H1 (cell line): ENCODE measurements at regions not wholly inside any gene's neighbourhood (a gene's known extent, or its start where the extent isn't known, plus 50 kb on each side); places are given as distances from the start of the nearest gene placed in this dataset.

ENCODE experiments used
- CTCF ChIA-PET: fragments of 300-600 bp; sonication (Branson Sonifier 250); formaldehyde crosslinking; loops from one replicate; lab custom pipeline; 2021; ENCODE audit not compliant: partially characterized antibody; lab: Charles Lee
- POLR2A ChIA-PET: fragments of 300-600 bp; sonication (Branson Sonifier 250); formaldehyde crosslinking; loops from one replicate; lab custom pipeline; 2021; ENCODE audit warnings: inconsistent platforms; ENCODE audit not compliant: partially characterized antibody; lab: Charles Lee
- DNase-seq, 2 experiments: peaks; one replicate each; pipeline versions ENCODE4 v3.0.0 to v3.0.0-alpha.2; 2010 to 2022; ENCODE audit warnings: low spot score in 2 of 2, low read depth in 1 of 2, mixed read lengths in 1 of 2
- FAIRE-seq: peaks from 2 replicates; lab custom pipeline; 2011; peaks lifted over from hg19 to GRCh38; lab: Jason Lieb, UNC
- H2AFZ ChIP-seq: 2 replicates; pipeline ENCODE4 v1.8.1; 2012; ENCODE audit warnings: low read length, inconsistent platforms
- H2AK5ac ChIP-seq: 2 replicates; pipeline ENCODE4 v1.6.1; 2013; ENCODE audit warnings: low read depth, low read length
- H2BK120ac ChIP-seq: replicated peaks from 2 replicates; pipeline ENCODE3; 2013; ENCODE audit warnings: low read depth, low read length, inconsistent platforms
- H2BK12ac ChIP-seq: 2 replicates; pipeline ENCODE4 v1.6.1; 2013; ENCODE audit warnings: low read depth, low read length
- H2BK15ac ChIP-seq: 2 replicates; pipeline ENCODE4 v1.6.1; 2013; ENCODE audit warnings: low read length
- H2BK20ac ChIP-seq: 2 replicates; pipeline ENCODE4 v1.6.1; 2013; ENCODE audit warnings: low read length
- H2BK5ac ChIP-seq: 2 replicates; pipeline ENCODE4 v1.6.1; 2013; ENCODE audit warnings: low read depth, low read length
- H3K14ac ChIP-seq: 2 replicates; pipeline ENCODE4 v1.6.1; 2013; ENCODE audit warnings: inconsistent platforms; ENCODE audit not compliant: insufficient read length
- H3K18ac ChIP-seq: 2 replicates; pipeline ENCODE4 v1.6.1; 2013; ENCODE audit warnings: low read length; ENCODE audit errors: extremely low read depth
- H3K23ac ChIP-seq: 2 replicates; pipeline ENCODE4 v1.6.1; 2013; ENCODE audit warnings: inconsistent platforms; ENCODE audit not compliant: insufficient read length
- H3K23me2 ChIP-seq: 2 replicates; pipeline ENCODE4 v1.6.1; 2013; ENCODE audit warnings: low read depth, low read length
- H3K27ac ChIP-seq: 2 replicates; pipeline ENCODE4 v1.6.1; 2011; ENCODE audit warnings: low read depth, low read length, inconsistent platforms
- H3K27me3 ChIP-seq, 4 experiments: replicated peaks in 1 of 4; 1 replicate in 1 of 4; 2 replicates in 3 of 4; pipeline versions ENCODE4 v1.6.1 to v1.8.1; 2011 to 2013; ENCODE audit warnings: low read length in 3 of 4, mild to moderate bottlenecking in 3 of 4, inconsistent platforms in 2 of 4, mixed read lengths in 2 of 4, moderate library complexity in 1 of 4; ENCODE audit not compliant: control insufficient read depth in 3 of 4, insufficient read depth in 3 of 4; ENCODE audit errors: extremely low read depth in 1 of 4
- H3K36me3 ChIP-seq, 4 experiments: 2 replicates each; pipeline versions ENCODE4 v1.6.1 to v1.8.1; 2011 to 2013; ENCODE audit warnings: mild to moderate bottlenecking in 4 of 4, low read length in 3 of 4, moderate library complexity in 2 of 4, control low read depth in 1 of 4, inconsistent platforms in 1 of 4; ENCODE audit not compliant: insufficient read depth in 4 of 4, control insufficient read depth in 2 of 4
- H3K4ac ChIP-seq: replicated peaks from 2 replicates; pipeline ENCODE3; 2013; ENCODE audit warnings: low read length, low read depth, mixed read lengths, inconsistent platforms; ENCODE audit not compliant: insufficient read length
- H3K4me1 ChIP-seq, 4 experiments: replicated peaks in 1 of 4; 1 replicate in 1 of 4; 2 replicates in 3 of 4; pipeline versions ENCODE4 v1.6.1 to v1.8.1; 2011 to 2013; ENCODE audit warnings: low read length in 3 of 4, inconsistent platforms in 2 of 4, mixed read lengths in 1 of 4; ENCODE audit not compliant: insufficient read depth in 4 of 4, control insufficient read depth in 3 of 4
- H3K4me2 ChIP-seq, 2 experiments: 2 replicates each; pipeline versions ENCODE4 v1.6.1 to v1.8.1; 2011 to 2013; ENCODE audit warnings: low read depth in 2 of 2, low read length in 2 of 2, control low read depth in 1 of 2, inconsistent platforms in 1 of 2, mild to moderate bottlenecking in 1 of 2; ENCODE audit not compliant: insufficient read depth in 1 of 2
- H3K4me3 ChIP-seq, 4 experiments: fragments of 200-600, 300-600 bp in 1 of 4; sonication (generic), shearing (Covaris generic), sonication (Bioruptor Twin) in 1 of 4; 2 replicates each; pipeline versions ENCODE4 v1.5.1 to v1.8.1; 2011 to 2016; ENCODE audit warnings: low read length in 4 of 4, low read depth in 3 of 4, control low read depth in 2 of 4, inconsistent platforms in 2 of 4, mild to moderate bottlenecking in 2 of 4, mixed read lengths in 1 of 4, moderate library complexity in 1 of 4; ENCODE audit not compliant: insufficient read depth in 2 of 4; ENCODE audit errors: extremely low read depth in 1 of 4
- H3K56ac ChIP-seq: replicated peaks from 2 replicates; pipeline ENCODE3; 2013; ENCODE audit warnings: low read depth, mild to moderate bottlenecking, mixed read lengths, low read length, inconsistent platforms; ENCODE audit not compliant: insufficient read length
- H3K79me1 ChIP-seq: 2 replicates; pipeline ENCODE4 v1.6.1; 2013; ENCODE audit warnings: low read depth, low read length, control low read depth
- H3K79me2 ChIP-seq, 2 experiments: 2 replicates each; pipeline versions ENCODE4 v1.6.1 to v1.8.1; 2012 to 2013; ENCODE audit warnings: low read length in 2 of 2, mild to moderate bottlenecking in 2 of 2, inconsistent platforms in 1 of 2; ENCODE audit not compliant: insufficient read depth in 2 of 2, control insufficient read depth in 1 of 2
- H3K9ac ChIP-seq, 4 experiments: replicated peaks in 1 of 4; 1 replicate in 1 of 4; 2 replicates in 3 of 4; pipeline versions ENCODE4 v1.6.1 to v1.8.1; 2011 to 2013; ENCODE audit warnings: low read depth in 3 of 4, low read length in 3 of 4, control low read depth in 2 of 4, mild to moderate bottlenecking in 2 of 4, moderate library complexity in 2 of 4, inconsistent platforms in 1 of 4; ENCODE audit errors: extremely low read depth in 1 of 4
- H3K9me3 ChIP-seq, 2 experiments: 2 replicates each; pipeline versions ENCODE4 v1.6.1 to v1.8.1; 2012 to 2013; ENCODE audit warnings: mild to moderate bottlenecking in 2 of 2, moderate library complexity in 2 of 2, control low read depth in 1 of 2, inconsistent platforms in 1 of 2, low read depth in 1 of 2, low read length in 1 of 2, mixed read lengths in 1 of 2; ENCODE audit not compliant: insufficient read depth in 2 of 2
- H4K20me1 ChIP-seq, 2 experiments: replicated peaks in 1 of 2; 2 replicates each; pipeline versions ENCODE3 to v1.8.1; 2011 to 2013; ENCODE audit warnings: inconsistent platforms in 2 of 2, low read length in 2 of 2, mild to moderate bottlenecking in 1 of 2; ENCODE audit not compliant: insufficient read depth in 2 of 2, control insufficient read depth in 1 of 2
- H4K5ac ChIP-seq: 2 replicates; pipeline ENCODE4 v1.6.1; 2013; ENCODE audit warnings: low read length, low read depth, mixed read lengths, inconsistent platforms; ENCODE audit not compliant: insufficient read length
- H4K8ac ChIP-seq: 2 replicates; pipeline ENCODE4 v1.8.0; 2013; ENCODE audit warnings: mild to moderate bottlenecking, moderate library complexity, low read length, inconsistent platforms; ENCODE audit not compliant: insufficient read depth; ENCODE audit errors: extremely low read depth
- H4K91ac ChIP-seq: replicated peaks from 2 replicates; pipeline ENCODE3; 2013; ENCODE audit warnings: low read length, mixed read lengths, inconsistent platforms; ENCODE audit not compliant: insufficient read length
- CTCF ChIP-seq, 3 experiments: IDR thresholded peaks; 1 replicate in 2 of 3; 2 replicates in 1 of 3; pipeline versions ENCODE4 v1.5.1 to v1.6.1; 2011; ENCODE audit warnings: low read length in 3 of 3, mild to moderate bottlenecking in 3 of 3, inconsistent platforms in 2 of 3, low read depth in 1 of 3, moderate library complexity in 1 of 3; ENCODE audit not compliant: insufficient read depth in 1 of 3; ENCODE audit errors: control extremely low read depth in 1 of 3
- JUN ChIP-seq: IDR thresholded peaks from 2 replicates; pipeline ENCODE4 v1.6.1; 2011; ENCODE audit warnings: low read depth, mild to moderate bottlenecking, improper control_type of control experiment, low read length
- RAD21 ChIP-seq, 2 experiments: IDR thresholded peaks in 1 of 2; conservative IDR thresholded peaks in 1 of 2; 2 replicates each; pipeline ENCODE4 v1.6.1; 2011; ENCODE audit warnings: low read depth in 2 of 2, low read length in 2 of 2, improper control_type of control experiment in 1 of 2, inconsistent platforms in 1 of 2, mild to moderate bottlenecking in 1 of 2, moderate library complexity in 1 of 2
- WGBS, 2 experiments: shearing (Covaris generic) in 1 of 2; methylation state at CpG; one replicate each; pipeline versions ENCODE4 v1.1.6 to v1.1.7; 2013 to 2015; ENCODE audit warnings: low lambda C conversion rate in 2 of 2, mixed read lengths in 2 of 2, inconsistent platforms in 1 of 2, low coverage in 1 of 2, missing lambda C conversion rate in 1 of 2; ENCODE audit not compliant: insufficient replicate concordance in 2 of 2, insufficient coverage in 1 of 2, insufficient read length in 1 of 2; ENCODE audit errors: extremely low coverage in 1 of 2, missing lambda C conversion rate in 1 of 2; 5-methylcytosine and 5-hydroxymethylcytosine counted together

- Histone ChIP-seq H4K91ac (no peak overlapping the region), H4K8ac (no peak overlapping the region), H3K56ac (no peak overlapping the region), H3K36me3 (no peaks in the 10 kb centered on the region), H3K14ac (no peak overlapping the region), H3K18ac (no peak overlapping the region), H2AK5ac (no peak overlapping the region), H2BK5ac (no peak overlapping the region), H3K27ac (no peak overlapping the region), H3K9ac (no peak overlapping the region), H2BK20ac (no peak overlapping the region), H2BK15ac (no peak overlapping the region), H2AFZ (0 out of 2 replicates have a peak overlapping the region, but pooled peaks have one; percentile 55), H2BK12ac (no peak overlapping the region), H3K23ac (no peak overlapping the region), H4K20me1 (no peaks in the 10 kb centered on the region), H3K27me3 (no peaks in the 10 kb centered on the region), H4K5ac (no peak overlapping the region), H2BK120ac (no peak overlapping the region), H3K4me3 (no peak overlapping the region), H3K4ac (no peak overlapping the region), H3K79me2 (no peaks in the 10 kb centered on the region), H3K4me2 (no peak overlapping the region), H3K4me1 (peaks cover 0 to 4% (median 2%) of the 10 kb centered on the region in 4 experiments; a peak in 3 of 7 replicates), H3K79me1 (no peaks in the 10 kb centered on the region), H3K23me2 (no peaks in the 10 kb centered on the region), H3K9me3 (no peaks in the 10 kb centered on the region)
- 74% methylated on average over 6 of the region's 6 CpGs; no CpG with 5 or more reads in 1 of the 2 experiments for WGBS, 2 experiments
- ChIA-PET CTCF (interaction anchor here (0.6 to 3.5 kb wide), 22 partner anchors 10 to 651 kb away, joined by 3 to 25 read pairs (median 3); no protein-coding TSS in a partner anchor), POLR2A (no interaction called here)
- DNase-seq (no peak), FAIRE-seq (no peak)
- TF ChIP-seq RAD21 (IDR thresholded peaks at IDR 0.05 in 1 of 2, conservative IDR thresholded peaks at IDR 0.05 in 1 of 2; ENCODE audit: low read depth in 2 of 2, low read length in 2 of 2): peak; percentile 55 to 61
- TF ChIP-seq JUN: no peak
- peak in 2 of 3 experiments; percentile 21 to 40; a peak in 2 of 4 replicates for TF ChIP-seq CTCF (IDR thresholded peaks at IDR 0.05; ENCODE audit: control extremely low read depth in 1 of 3, insufficient read depth in 1 of 3, low read depth in 1 of 3, low read length in 3 of 3)
These were observed 105.1 kb downstream of the ZMAT3 start for GRCh38 chr3:178966299-178967176.
